ENCODE measurements at regions not wholly inside any gene's neighbourhood (a gene's known extent, or its start where the extent isn't known, plus 50 kb on each side); places are given as distances from the start of the nearest gene placed in this dataset.

GRCh38 chr10:2476812-2477553 lies 590.4 kb upstream of the PFKP start:
- DNase-seq (ENCODE audit: insufficient read length) (no peak), FAIRE-seq (no peak)
- TF ChIP-seq POLR2A (IDR thresholded peaks at IDR 0.05; ENCODE audit: low read depth, low read length): no peak

GRCh38 chr10:2476218-2476811 lies 591.0 kb upstream of the PFKP start:
- no peak for TF ChIP-seq TAF1 (IDR thresholded peaks at IDR 0.05; ENCODE audit: borderline replicate concordance, low read depth, low read length)
- DNase-seq (ENCODE audit: insufficient read length) (no peak), FAIRE-seq (no peak)

GRCh38 chr10:2475711-2476217 lies 591.6 kb upstream of the PFKP start:
- FAIRE-seq (no peak), DNase-seq (ENCODE audit: insufficient read length) (no peak)
- TF ChIP-seq POLR2A (IDR thresholded peaks at IDR 0.05; ENCODE audit: low read depth, low read length) (no peak), TAF1 (IDR thresholded peaks at IDR 0.05; ENCODE audit: borderline replicate concordance, low read depth, low read length) (no peak), POLR2AphosphoS5 (IDR thresholded peaks at IDR 0.05; ENCODE audit: low read depth, low read length) (no peak)

GRCh38 chr10:2471811-2472210 lies 595.5 kb upstream of the PFKP start:
- DNase-seq (ENCODE audit: insufficient read length): no peak
- TF ChIP-seq POLR2AphosphoS5 (IDR thresholded peaks at IDR 0.05; ENCODE audit: low read depth, low read length): no peak
- no peak for TF ChIP-seq POLR2A (IDR thresholded peaks at IDR 0.05; ENCODE audit: low read depth, low read length)
- no peak for FAIRE-seq

- FAIRE-seq (no peak), DNase-seq (ENCODE audit: insufficient read length) (no peak)
- no peak for TF ChIP-seq TAF1 (IDR thresholded peaks at IDR 0.05; ENCODE audit: borderline replicate concordance, low read depth, low read length)
- TF ChIP-seq POLR2AphosphoS5 (IDR thresholded peaks at IDR 0.05; ENCODE audit: low read depth, low read length): no peak
- no peak for TF ChIP-seq POLR2A (IDR thresholded peaks at IDR 0.05; ENCODE audit: low read depth, low read length)
Observed at GRCh38 chr10:2469802-2470201, 597.5 kb upstream of the PFKP start.

GRCh38 chr10:2464483-2464882 lies 602.9 kb upstream of the PFKP start:
- FAIRE-seq (no peak), DNase-seq (ENCODE audit: insufficient read length) (no peak)
- TF ChIP-seq POLR2A (IDR thresholded peaks at IDR 0.05; ENCODE audit: low read depth, low read length): no peak
- no peak for TF ChIP-seq TAF1 (IDR thresholded peaks at IDR 0.05; ENCODE audit: borderline replicate concordance, low read depth, low read length)
- no peak for TF ChIP-seq POLR2AphosphoS5 (IDR thresholded peaks at IDR 0.05; ENCODE audit: low read depth, low read length)

- DNase-seq (ENCODE audit: insufficient read length) (no peak), FAIRE-seq (no peak)
- TF ChIP-seq TAF1 (IDR thresholded peaks at IDR 0.05; ENCODE audit: borderline replicate concordance, low read depth, low read length) (no peak), POLR2A (IDR thresholded peaks at IDR 0.05; ENCODE audit: low read depth, low read length) (no peak), POLR2AphosphoS5 (IDR thresholded peaks at IDR 0.05; ENCODE audit: low read depth, low read length) (no peak)
Observed at GRCh38 chr10:2463316-2463715, 604.0 kb upstream of the PFKP start.

- TF ChIP-seq POLR2AphosphoS5 (IDR thresholded peaks at IDR 0.05; ENCODE audit: low read depth, low read length) (no peak), POLR2A (IDR thresholded peaks at IDR 0.05; ENCODE audit: low read depth, low read length) (no peak), TAF1 (IDR thresholded peaks at IDR 0.05; ENCODE audit: borderline replicate concordance, low read depth, low read length) (no peak)
- DNase-seq (ENCODE audit: insufficient read length): no peak
- no peak for FAIRE-seq
Observed at GRCh38 chr10:2462581-2462980, 604.8 kb upstream of the PFKP start.

- no peak for TF ChIP-seq POLR2A (IDR thresholded peaks at IDR 0.05; ENCODE audit: low read depth, low read length)
- no peak for TF ChIP-seq TAF1 (IDR thresholded peaks at IDR 0.05; ENCODE audit: borderline replicate concordance, low read depth, low read length)
- no peak for TF ChIP-seq POLR2AphosphoS5 (IDR thresholded peaks at IDR 0.05; ENCODE audit: low read depth, low read length)
- FAIRE-seq (no peak), DNase-seq (ENCODE audit: insufficient read length) (no peak)
Observed at GRCh38 chr10:2460812-2461211, 606.5 kb upstream of the PFKP start.

GRCh38 chr10:2459713-2460112 lies 607.6 kb upstream of the PFKP start:
- TF ChIP-seq POLR2AphosphoS5 (IDR thresholded peaks at IDR 0.05; ENCODE audit: low read depth, low read length) (no peak), POLR2A (IDR thresholded peaks at IDR 0.05; ENCODE audit: low read depth, low read length) (no peak), TAF1 (IDR thresholded peaks at IDR 0.05; ENCODE audit: borderline replicate concordance, low read depth, low read length) (no peak)
- no peak for FAIRE-seq

GRCh38 chr10:2456834-2457233 lies 610.5 kb upstream of the PFKP start:
- no peak for FAIRE-seq
- TF ChIP-seq POLR2A (IDR thresholded peaks at IDR 0.05; ENCODE audit: low read depth, low read length): no peak
- DNase-seq (ENCODE audit: insufficient read length): no peak

More at GRCh38 chr10:2459713-2460112, 607.6 kb upstream of the PFKP start:
- DNase-seq (ENCODE audit: insufficient read length): no peak

- FAIRE-seq: no peak
- DNase-seq (ENCODE audit: insufficient read length): no peak
- TF ChIP-seq POLR2A (IDR thresholded peaks at IDR 0.05; ENCODE audit: low read depth, low read length): no peak
- no peak for TF ChIP-seq POLR2AphosphoS5 (IDR thresholded peaks at IDR 0.05; ENCODE audit: low read depth, low read length)
Observed at GRCh38 chr10:2445370-2445769, 622.0 kb upstream of the PFKP start.

GRCh38 chr10:2439983-2440382 lies 627.4 kb upstream of the PFKP start:
- no peak for DNase-seq (ENCODE audit: insufficient read length)
- TF ChIP-seq POLR2AphosphoS5 (IDR thresholded peaks at IDR 0.05; ENCODE audit: low read depth, low read length) (no peak), TAF1 (IDR thresholded peaks at IDR 0.05; ENCODE audit: borderline replicate concordance, low read depth, low read length) (no peak), POLR2A (IDR thresholded peaks at IDR 0.05; ENCODE audit: low read depth, low read length) (no peak)
- FAIRE-seq: no peak

All from GM12892 (cell line).